ENCODE measurements at regions not wholly inside any gene's neighbourhood (a gene's known extent, or its start where the extent isn't known, plus 50 kb on each side); places are given as distances from the start of the nearest gene placed in this dataset.

DNA sequence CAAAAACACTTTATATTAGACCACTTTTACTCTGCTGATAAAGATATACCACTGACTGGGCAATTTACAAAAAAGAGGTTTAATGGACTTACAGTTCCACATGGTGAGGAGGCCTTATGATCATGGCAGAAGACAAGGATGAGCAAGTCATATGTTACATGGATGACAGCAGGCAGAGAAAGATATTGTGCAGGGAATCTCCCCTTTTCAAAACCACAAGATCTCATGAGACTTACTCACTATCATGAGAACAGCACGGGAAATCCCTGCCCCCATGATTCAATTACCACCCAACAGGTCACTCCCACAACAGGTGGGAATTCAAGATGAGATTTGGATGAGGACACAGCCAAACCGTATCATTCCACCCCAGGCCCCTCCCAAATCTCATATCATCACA lies 1383.8 kb upstream of the MAP3K7 start:
- POLR2A ChIA-PET (ENCODE audit: unreplicated experiment), result no interaction called here
- no peaks in the 10 kb centered on the region for H3K36me3 ChIP-seq (ENCODE audit: low read depth)
- no peak overlapping the region for H3K27ac ChIP-seq
- H3K4me2 ChIP-seq, result no peak overlapping the region
- DNase-seq, result no peak
- no peaks in the 10 kb centered on the region for H3K9me3 ChIP-seq (ENCODE audit: insufficient read depth, low read depth)
- intact Hi-C loops (cut with micrococcal nuclease; ENCODE audit: unreplicated experiment), result no loop called here
- BruUV-seq (replicated peaks), result no TSS peak
- no peaks in the 10 kb centered on the region for H4K20me1 ChIP-seq (ENCODE audit: insufficient read depth)
- TF ChIP-seq, protein P1, sequence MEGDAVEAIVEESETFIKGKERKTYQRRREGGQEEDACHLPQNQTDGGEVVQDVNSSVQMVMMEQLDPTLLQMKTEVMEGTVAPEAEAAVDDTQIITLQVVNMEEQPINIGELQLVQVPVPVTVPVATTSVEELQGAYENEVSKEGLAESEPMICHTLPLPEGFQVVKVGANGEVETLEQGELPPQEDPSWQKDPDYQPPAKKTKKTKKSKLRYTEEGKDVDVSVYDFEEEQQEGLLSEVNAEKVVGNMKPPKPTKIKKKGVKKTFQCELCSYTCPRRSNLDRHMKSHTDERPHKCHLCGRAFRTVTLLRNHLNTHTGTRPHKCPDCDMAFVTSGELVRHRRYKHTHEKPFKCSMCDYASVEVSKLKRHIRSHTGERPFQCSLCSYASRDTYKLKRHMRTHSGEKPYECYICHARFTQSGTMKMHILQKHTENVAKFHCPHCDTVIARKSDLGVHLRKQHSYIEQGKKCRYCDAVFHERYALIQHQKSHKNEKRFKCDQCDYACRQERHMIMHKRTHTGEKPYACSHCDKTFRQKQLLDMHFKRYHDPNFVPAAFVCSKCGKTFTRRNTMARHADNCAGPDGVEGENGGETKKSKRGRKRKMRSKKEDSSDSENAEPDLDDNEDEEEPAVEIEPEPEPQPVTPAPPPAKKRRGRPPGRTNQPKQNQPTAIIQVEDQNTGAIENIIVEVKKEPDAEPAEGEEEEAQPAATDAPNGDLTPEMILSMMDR (conservative IDR thresholded peaks at IDR 0.05), result no peak
- TF ChIP-seq EZH2 (IDR thresholded peaks at IDR 0.05; ENCODE audit: low read depth), result no peak
- no peaks in the 10 kb centered on the region for H3K27me3 ChIP-seq (ENCODE audit: insufficient read depth, low read depth)
- CTCF ChIA-PET, result no interaction called here
- H3F3A ChIP-seq (ENCODE audit: insufficient read depth, low read depth), result no peaks in the 10 kb centered on the region
- no peak overlapping the region for H3K4me3 ChIP-seq
- no peaks in the 10 kb centered on the region for H3K9me2 ChIP-seq (ENCODE audit: insufficient read depth)
- no peak overlapping the region for H2AFZ ChIP-seq
- H3K79me2 ChIP-seq (ENCODE audit: low read depth), result no peaks in the 10 kb centered on the region
- no peaks in the 10 kb centered on the region for H3K4me1 ChIP-seq (replicated peaks; ENCODE audit: insufficient read depth)

DNA sequence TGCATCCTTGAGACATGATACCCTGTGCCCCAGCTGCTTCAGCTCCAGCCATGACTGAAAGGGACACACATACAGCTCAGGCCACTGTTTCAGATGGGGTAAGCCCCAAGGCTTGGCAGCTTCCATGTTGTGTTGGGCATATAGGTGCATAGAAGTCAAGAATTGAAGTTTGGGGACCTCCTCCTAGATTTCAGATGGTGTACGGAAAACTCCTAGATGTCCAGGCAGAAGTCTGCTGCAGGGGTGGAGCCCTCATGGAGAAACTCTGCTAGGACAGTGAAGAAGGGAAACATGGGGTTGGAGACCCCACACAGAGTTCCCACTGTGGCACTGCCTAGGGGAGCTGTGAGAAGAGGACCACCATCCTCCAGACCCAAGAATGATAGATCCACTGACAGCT lies 1379.0 kb upstream of the MAP3K7 start:
- CTCF ChIA-PET, result no interaction called here
- H3K27me3 ChIP-seq (ENCODE audit: insufficient read depth, low read depth), result no peaks in the 10 kb centered on the region
- H3K4me3 ChIP-seq, result no peak overlapping the region

DNA sequence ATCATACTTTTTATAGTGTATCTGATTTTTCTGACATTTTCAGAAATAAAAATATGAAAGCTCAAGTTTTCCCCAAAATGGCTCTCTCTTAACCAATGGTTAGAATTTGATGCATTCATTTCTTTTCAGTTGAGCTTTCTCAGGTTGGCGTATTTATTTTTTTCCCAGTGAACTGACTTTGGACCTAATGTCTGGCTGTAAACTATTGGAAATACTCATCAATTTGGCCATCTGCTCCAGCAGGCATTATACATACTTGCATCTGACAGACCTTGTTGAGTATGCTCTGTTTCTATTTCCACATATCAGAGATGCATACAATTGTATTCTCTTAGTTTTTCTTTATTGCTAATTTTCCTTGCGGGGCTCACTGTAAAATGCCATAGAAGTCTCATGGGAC lies 1374.8 kb upstream of the MAP3K7 start:
- intact Hi-C loops (cut with micrococcal nuclease; ENCODE audit: unreplicated experiment), result no loop called here
- TF ChIP-seq EZH2 (IDR thresholded peaks at IDR 0.05; ENCODE audit: low read depth), result no peak
- TF ChIP-seq, protein P1 (conservative IDR thresholded peaks at IDR 0.05), result no peak
- no peaks in the 10 kb centered on the region for H4K20me1 ChIP-seq (ENCODE audit: insufficient read depth)
- H3F3A ChIP-seq (ENCODE audit: insufficient read depth, low read depth), result no peaks in the 10 kb centered on the region
- ChIA-PET POLR2A (ENCODE audit: unreplicated experiment) (no interaction called here), CTCF (no interaction called here)
- no peaks in the 10 kb centered on the region for H3K4me1 ChIP-seq (replicated peaks; ENCODE audit: insufficient read depth)
- H3K36me3 ChIP-seq (ENCODE audit: low read depth), result no peaks in the 10 kb centered on the region
- DNase-seq, result no peak
- no peak overlapping the region for H3K4me2 ChIP-seq
- BruUV-seq (replicated peaks), result no TSS peak
- no peak overlapping the region for H3K4me3 ChIP-seq
- no peak overlapping the region for H2AFZ ChIP-seq
- no peaks in the 10 kb centered on the region for H3K9me2 ChIP-seq (ENCODE audit: insufficient read depth)
- H3K9me3 ChIP-seq (ENCODE audit: insufficient read depth, low read depth), result no peaks in the 10 kb centered on the region
- H3K27ac ChIP-seq, result no peak overlapping the region
- H3K79me2 ChIP-seq (ENCODE audit: low read depth), result no peaks in the 10 kb centered on the region
- no peaks in the 10 kb centered on the region for H3K27me3 ChIP-seq (ENCODE audit: insufficient read depth, low read depth)

More for the DNA sequence above, 1379.0 kb upstream of the MAP3K7 start:
- no TSS peak for BruUV-seq (replicated peaks)
- Histone ChIP-seq H3K79me2 (ENCODE audit: low read depth) (no peaks in the 10 kb centered on the region), H3K36me3 (ENCODE audit: low read depth) (no peaks in the 10 kb centered on the region), H3K27ac (no peak overlapping the region), H2AFZ (no peak overlapping the region), H3K4me1 (replicated peaks; ENCODE audit: insufficient read depth) (no peaks in the 10 kb centered on the region), H3K9me2 (ENCODE audit: insufficient read depth) (no peaks in the 10 kb centered on the region), H4K20me1 (ENCODE audit: insufficient read depth) (no peaks in the 10 kb centered on the region), H3K4me2 (no peak overlapping the region), H3K9me3 (ENCODE audit: insufficient read depth, low read depth) (no peaks in the 10 kb centered on the region), H3F3A (ENCODE audit: insufficient read depth, low read depth) (no peaks in the 10 kb centered on the region)
- POLR2A ChIA-PET (ENCODE audit: unreplicated experiment), result no interaction called here
- TF ChIP-seq, protein P1 (conservative IDR thresholded peaks at IDR 0.05), result no peak
- TF ChIP-seq EZH2 (IDR thresholded peaks at IDR 0.05; ENCODE audit: low read depth), result no peak
- no peak for DNase-seq
- intact Hi-C loops (cut with micrococcal nuclease; ENCODE audit: unreplicated experiment), result no loop called here
